ENCODE measurements at regions not wholly inside any gene's neighbourhood (a gene's known extent, or its start where the extent isn't known, plus 50 kb on each side); places are given as distances from the start of the nearest gene placed in this dataset.
"Not testable (repeated sequence)": the region's sequence is repeated elsewhere in the genome, so short reads cannot be mapped to it uniquely, and the experiment has no call there.

GRCh38 chr12:124706363-124706762 is 139.0 kb upstream of the NCOR2 start:
- no peak for DNase-seq (ENCODE audit: low read depth in 2 of 2)

- no peak for DNase-seq (ENCODE audit: low read depth in 2 of 2)
These were observed 138.2 kb upstream of the NCOR2 start for GRCh38 chr12:124705545-124706138.

- no peak for DNase-seq (ENCODE audit: low read depth in 2 of 2)
These were observed 137.2 kb upstream of the NCOR2 start for GRCh38 chr12:124704619-124705018.

- no peak for DNase-seq (ENCODE audit: low read depth in 2 of 2)
These were observed 136.4 kb upstream of the NCOR2 start for GRCh38 chr12:124703856-124704255.

- no peak for DNase-seq (ENCODE audit: low read depth in 2 of 2)
These were observed 135.3 kb upstream of the NCOR2 start for GRCh38 chr12:124702736-124703135.

- DNase-seq (ENCODE audit: low read depth in 2 of 2): no peak
These were observed 133.6 kb upstream of the NCOR2 start for GRCh38 chr12:124700810-124701592.

GRCh38 chr12:124699909-124700308 is 132.5 kb upstream of the NCOR2 start:
- DNase-seq (ENCODE audit: low read depth in 2 of 2): no peak

GRCh38 chr12:124698998-124699305 is 131.5 kb upstream of the NCOR2 start:
- DNase-seq (ENCODE audit: low read depth in 2 of 2): no peak

- DNase-seq (ENCODE audit: low read depth in 2 of 2): no peak
These were observed 131.0 kb upstream of the NCOR2 start for GRCh38 chr12:124698211-124698997.

- DNase-seq (ENCODE audit: low read depth in 2 of 2): not testable (repeated sequence)
These were observed 130.3 kb upstream of the NCOR2 start for GRCh38 chr12:124697722-124698121.

- DNase-seq (ENCODE audit: low read depth in 2 of 2): no peak
These were observed 129.5 kb upstream of the NCOR2 start for GRCh38 chr12:124696693-124697476.

- DNase-seq (ENCODE audit: low read depth in 2 of 2): no peak
These were observed 128.4 kb upstream of the NCOR2 start for GRCh38 chr12:124695861-124696260.

- no peak for DNase-seq (ENCODE audit: low read depth in 2 of 2)
These were observed 127.6 kb upstream of the NCOR2 start for GRCh38 chr12:124694846-124695497.

GRCh38 chr12:124694250-124694649 is 126.8 kb upstream of the NCOR2 start:
- peak; percentile 8 to 11 for DNase-seq (ENCODE audit: low read depth in 2 of 2)

- no peak for DNase-seq (ENCODE audit: low read depth in 2 of 2)
These were observed 125.8 kb upstream of the NCOR2 start for GRCh38 chr12:124693111-124693723.

- DNase-seq (ENCODE audit: low read depth in 2 of 2): no peak
These were observed 125.0 kb upstream of the NCOR2 start for GRCh38 chr12:124692443-124692842.

- no peak for DNase-seq (ENCODE audit: low read depth in 2 of 2)
These were observed 124.0 kb upstream of the NCOR2 start for GRCh38 chr12:124691429-124691828.

- DNase-seq (ENCODE audit: low read depth in 2 of 2): no peak
These were observed 122.2 kb upstream of the NCOR2 start for GRCh38 chr12:124689631-124690030.

GRCh38 chr12:124688356-124688992 is 121.1 kb upstream of the NCOR2 start:
- DNase-seq (ENCODE audit: low read depth in 2 of 2): no peak

GRCh38 chr12:124687917-124688316 is 120.5 kb upstream of the NCOR2 start:
- DNase-seq (ENCODE audit: low read depth in 2 of 2): no peak
